ENCODE measurements at regions not wholly inside any gene's neighbourhood (a gene's known extent, or its start where the extent isn't known, plus 50 kb on each side); places are given as distances from the start of the nearest gene placed in this dataset.

- Histone ChIP-seq H3K4me1 (replicated peaks in 1 of 4; ENCODE audit: control insufficient read depth in 3 of 4, insufficient read depth in 4 of 4, low read length in 3 of 4) (no peaks in the 10 kb centered on the region), H3K18ac (ENCODE audit: extremely low read depth, low read length) (no peak overlapping the region), H2BK120ac (replicated peaks; ENCODE audit: low read depth, low read length) (no peak overlapping the region), H3K79me2 (ENCODE audit: control insufficient read depth in 1 of 2, insufficient read depth in 2 of 2, low read length in 2 of 2) (no peaks in the 10 kb centered on the region), H4K8ac (ENCODE audit: extremely low read depth, insufficient read depth, low read length) (no peak overlapping the region), H2BK20ac (ENCODE audit: low read length) (no peak overlapping the region), H2AK5ac (ENCODE audit: low read depth, low read length) (no peak overlapping the region), H3K9me3 (ENCODE audit: insufficient read depth in 2 of 2, low read depth in 1 of 2, low read length in 1 of 2) (no peaks in the 10 kb centered on the region), H3K9ac (replicated peaks in 1 of 4; ENCODE audit: extremely low read depth in 1 of 4, low read depth in 3 of 4, low read length in 3 of 4) (no peak overlapping the region), H3K79me1 (ENCODE audit: low read depth, low read length) (no peaks in the 10 kb centered on the region), H4K5ac (ENCODE audit: insufficient read length, low read depth, low read length) (no peak overlapping the region), H3K36me3 (ENCODE audit: control insufficient read depth in 2 of 4, insufficient read depth in 4 of 4, low read length in 3 of 4) (no peaks in the 10 kb centered on the region), H2BK15ac (ENCODE audit: low read length) (no peak overlapping the region), H3K4me3 (ENCODE audit: extremely low read depth in 1 of 4, insufficient read depth in 2 of 4, low read depth in 3 of 4, low read length in 4 of 4) (no peak overlapping the region), H3K27ac (ENCODE audit: low read depth, low read length) (no peak overlapping the region), H3K23ac (ENCODE audit: insufficient read length) (no peak overlapping the region), H4K91ac (replicated peaks; ENCODE audit: insufficient read length, low read length) (no peak overlapping the region), H4K20me1 (replicated peaks in 1 of 2; ENCODE audit: control insufficient read depth in 1 of 2, insufficient read depth in 2 of 2, low read length in 2 of 2) (no peaks in the 10 kb centered on the region), H3K27me3 (replicated peaks in 1 of 4; ENCODE audit: control insufficient read depth in 3 of 4, extremely low read depth in 1 of 4, insufficient read depth in 3 of 4, low read length in 3 of 4) (no peaks in the 10 kb centered on the region), H2BK5ac (ENCODE audit: low read depth, low read length) (no peak overlapping the region), H2AFZ (ENCODE audit: low read length) (0 out of 2 replicates have a peak overlapping the region, but pooled peaks have one; percentile 19), H3K56ac (replicated peaks; ENCODE audit: insufficient read length, low read depth, low read length) (no peak overlapping the region), H3K14ac (ENCODE audit: insufficient read length) (no peak overlapping the region), H2BK12ac (ENCODE audit: low read depth, low read length) (no peak overlapping the region), H3K4me2 (ENCODE audit: insufficient read depth in 1 of 2, low read depth in 2 of 2, low read length in 2 of 2) (no peak overlapping the region), H3K23me2 (ENCODE audit: low read depth, low read length) (no peaks in the 10 kb centered on the region), H3K4ac (replicated peaks; ENCODE audit: insufficient read length, low read depth, low read length) (no peak overlapping the region)
- POLR2A ChIA-PET (ENCODE audit: partially characterized antibody): no interaction called here
- 82% methylated on average over 2 of the region's 2 CpGs; no CpG with 5 or more reads in 1 of the 2 experiments for WGBS, 2 experiments (ENCODE audit: extremely low coverage in 1 of 2, insufficient coverage in 1 of 2, insufficient read length in 1 of 2, insufficient replicate concordance in 2 of 2, low coverage in 1 of 2, low lambda C conversion rate in 2 of 2, missing lambda C conversion rate in 1 of 2)
- FAIRE-seq (no peak), DNase-seq (ENCODE audit: low read depth in 1 of 2, low spot score in 2 of 2) (no peak)
- TF ChIP-seq TAF7 (optimal IDR thresholded peaks at IDR 0.05; ENCODE audit: borderline replicate concordance, low read depth, low read length): no peak
- TF ChIP-seq NANOG (IDR thresholded peaks at IDR 0.05; ENCODE audit: insufficient read depth, low read depth, low read length, poor library complexity, severe bottlenecking): no peak
- TF ChIP-seq ATF2 (IDR thresholded peaks at IDR 0.05; ENCODE audit: low read length): no peak
- no peak for TF ChIP-seq YY1 (IDR thresholded peaks at IDR 0.05; ENCODE audit: low read depth, low read length)
- no peak for TF ChIP-seq SIX5 (IDR thresholded peaks at IDR 0.05; ENCODE audit: low read depth, low read length)
- TF ChIP-seq ASH2L (IDR thresholded peaks at IDR 0.05; ENCODE audit: low read length): no peak
- CTCF ChIA-PET (ENCODE audit: partially characterized antibody): interaction anchor here (1.2 kb wide), 1 partner anchor 14 kb away, joined by 3 read pairs; no protein-coding TSS in a partner anchor
These were observed 76.5 kb upstream of the LSM6 start for GRCh38 chr4:146098978-146099377.

All from H1 (cell line).